ENCODE measurements at regions not wholly inside any gene's neighbourhood (a gene's known extent, or its start where the extent isn't known, plus 50 kb on each side); places are given as distances from the start of the nearest gene placed in this dataset.

GRCh38 chr3:101144105-101144504 lies 150.9 kb upstream of the ABI3BP start:
- TF ChIP-seq POLR2AphosphoS5 (IDR thresholded peaks at IDR 0.05; ENCODE audit: low read depth, low read length) (no peak), SPI1 (IDR thresholded peaks at IDR 0.05; ENCODE audit: low read depth, low read length) (no peak), TAF1 (IDR thresholded peaks at IDR 0.05; ENCODE audit: low read depth, low read length) (no peak), POLR2A (IDR thresholded peaks at IDR 0.05; ENCODE audit: low read depth, low read length) (no peak), PAX5 (IDR thresholded peaks at IDR 0.05; ENCODE audit: insufficient read depth, low read length, severe bottlenecking) (no peak), POU2F2 (IDR thresholded peaks at IDR 0.05; ENCODE audit: low read depth, low read length) (no peak)

Measured in GM12891 (cell line).